Activated effector memory CD4-positive, alpha-beta T cell treated with Interleukin-2 at 50 U/mL for 16 hours (primary cell): ENCODE measurements at regions not wholly inside any gene's neighbourhood (a gene's known extent, or its start where the extent isn't known, plus 50 kb on each side); places are given as distances from the start of the nearest gene placed in this dataset.

Experiments used
- DNase-seq: peaks from one replicate; pipeline ENCODE4 v3.0.0-alpha.2; 2020

DNA sequence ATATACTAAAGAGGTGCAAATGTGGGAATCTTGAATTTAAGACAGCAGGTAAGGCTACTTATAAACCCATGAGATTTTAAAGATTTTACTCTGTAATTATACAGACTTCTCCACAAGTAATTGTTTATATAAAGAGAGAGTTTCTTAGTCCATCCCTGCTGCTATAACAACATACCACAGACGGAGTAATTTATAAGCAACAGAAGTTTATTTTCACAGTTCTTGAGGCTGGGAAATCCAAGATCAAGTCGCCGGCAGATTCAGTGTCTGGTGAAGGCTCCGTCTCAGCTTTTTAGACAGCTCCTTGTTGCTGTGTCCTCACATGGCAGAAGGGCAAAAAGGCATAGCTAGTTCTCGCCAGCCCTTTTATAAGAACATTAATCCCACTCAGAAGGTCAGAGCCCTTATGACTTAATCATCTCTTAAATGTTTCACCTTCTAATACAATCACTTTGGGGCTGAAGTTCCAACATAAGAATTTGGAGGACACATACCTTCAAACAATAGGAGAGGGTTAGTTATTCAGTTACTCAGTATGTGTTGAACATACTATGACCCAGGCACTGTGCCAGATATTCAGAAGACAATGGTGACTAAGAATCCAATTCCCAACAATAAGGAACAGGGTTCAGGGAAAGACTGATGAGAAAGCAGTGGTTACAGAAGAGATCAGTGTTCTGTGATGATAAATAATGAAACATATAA is 466.0 kb downstream of the RIT2 start:
- DNase-seq: no peak

- DNase-seq: no peak
These were observed 460.9 kb downstream of the RIT2 start for GRCh38 chr18:42654556-42654955.

DNA sequence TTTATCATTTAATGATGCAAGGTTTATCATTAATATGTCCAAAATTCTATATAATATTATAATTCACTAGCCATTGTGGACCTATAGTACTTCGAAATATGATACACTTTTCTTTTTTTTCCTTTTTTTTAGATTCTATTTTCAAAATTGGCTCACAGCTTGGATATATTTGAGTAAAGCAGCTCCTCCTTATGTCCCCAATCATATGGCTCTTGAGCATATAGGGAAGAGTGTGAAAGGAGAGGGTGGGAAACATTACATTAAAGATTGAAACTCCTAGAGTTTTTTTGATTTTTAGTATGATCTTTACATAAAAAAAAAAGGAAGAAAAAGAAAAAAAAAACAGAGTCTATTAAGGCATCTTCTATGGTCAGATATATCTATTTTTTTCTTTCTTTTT is 457.9 kb downstream of the RIT2 start:
- DNase-seq: no peak

- DNase-seq: no peak
These were observed 457.3 kb downstream of the RIT2 start for GRCh38 chr18:42658171-42658570.

DNA sequence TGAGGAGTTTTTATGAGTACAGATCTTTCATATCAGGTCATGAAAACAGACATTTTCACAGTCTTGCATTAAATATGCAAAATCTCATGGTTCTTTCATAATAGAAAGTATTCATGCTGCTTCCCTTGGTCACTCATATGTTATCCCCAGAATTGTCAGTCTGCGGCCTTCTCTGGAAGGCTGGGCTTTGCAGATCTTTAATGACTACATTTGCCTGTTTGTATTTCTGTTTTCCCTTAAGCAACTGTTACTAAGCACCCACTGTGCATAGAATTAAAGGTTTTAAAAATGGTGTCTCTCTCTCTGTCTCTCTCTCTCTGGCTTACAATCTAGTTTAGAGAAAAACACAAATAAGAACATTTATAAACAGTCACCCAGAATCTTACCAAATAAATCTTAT is 456.3 kb downstream of the RIT2 start:
- no peak for DNase-seq

DNA sequence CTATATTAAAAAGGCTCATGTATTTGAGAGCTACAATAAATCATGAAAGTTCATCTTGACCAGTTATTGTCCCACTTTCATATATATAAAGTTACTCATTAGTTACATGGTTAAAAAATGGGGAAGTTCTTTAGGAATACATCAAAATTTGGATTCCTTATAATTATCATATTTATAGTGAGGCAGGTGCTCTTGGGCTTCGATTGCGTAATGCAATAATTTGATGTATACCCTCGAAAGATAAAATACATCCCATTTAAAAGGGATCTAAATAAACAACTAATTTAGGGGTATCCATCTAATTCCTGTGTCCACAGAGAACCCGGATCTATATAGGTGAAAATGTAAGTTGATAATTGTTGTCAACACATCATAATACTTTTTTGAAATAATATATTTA is 444.6 kb downstream of the RIT2 start:
- no peak for DNase-seq

GRCh38 chr18:42675810-42676209 is 439.7 kb downstream of the RIT2 start:
- no peak for DNase-seq

GRCh38 chr18:42683094-42683493 is 432.4 kb downstream of the RIT2 start:
- no peak for DNase-seq

- DNase-seq: no peak
These were observed 426.2 kb downstream of the RIT2 start for GRCh38 chr18:42689310-42689709.
